ENCODE measurements at regions not wholly inside any gene's neighbourhood (a gene's known extent, or its start where the extent isn't known, plus 50 kb on each side); places are given as distances from the start of the nearest gene placed in this dataset.

DNA sequence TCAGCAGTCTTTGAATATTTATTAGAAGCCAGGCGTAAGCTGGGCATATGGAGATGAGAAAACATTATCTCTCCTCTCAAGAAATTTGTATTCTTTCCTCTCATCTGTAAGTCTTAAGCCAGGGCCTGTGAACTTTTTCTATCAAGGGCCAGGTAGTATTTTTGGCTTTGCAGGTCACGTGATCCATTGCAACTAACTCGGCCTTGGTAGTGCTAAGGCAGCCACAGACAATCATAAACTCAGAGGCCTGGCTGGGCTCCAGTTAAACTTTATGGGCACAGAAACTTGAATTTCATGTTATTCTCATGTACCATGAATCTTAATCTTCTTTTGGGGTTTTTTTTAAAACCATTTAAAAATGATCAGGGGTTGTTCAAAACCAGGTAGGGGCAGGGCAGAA is 117.4 kb upstream of the PELI2 start:
- TF ChIP-seq, protein P1, sequence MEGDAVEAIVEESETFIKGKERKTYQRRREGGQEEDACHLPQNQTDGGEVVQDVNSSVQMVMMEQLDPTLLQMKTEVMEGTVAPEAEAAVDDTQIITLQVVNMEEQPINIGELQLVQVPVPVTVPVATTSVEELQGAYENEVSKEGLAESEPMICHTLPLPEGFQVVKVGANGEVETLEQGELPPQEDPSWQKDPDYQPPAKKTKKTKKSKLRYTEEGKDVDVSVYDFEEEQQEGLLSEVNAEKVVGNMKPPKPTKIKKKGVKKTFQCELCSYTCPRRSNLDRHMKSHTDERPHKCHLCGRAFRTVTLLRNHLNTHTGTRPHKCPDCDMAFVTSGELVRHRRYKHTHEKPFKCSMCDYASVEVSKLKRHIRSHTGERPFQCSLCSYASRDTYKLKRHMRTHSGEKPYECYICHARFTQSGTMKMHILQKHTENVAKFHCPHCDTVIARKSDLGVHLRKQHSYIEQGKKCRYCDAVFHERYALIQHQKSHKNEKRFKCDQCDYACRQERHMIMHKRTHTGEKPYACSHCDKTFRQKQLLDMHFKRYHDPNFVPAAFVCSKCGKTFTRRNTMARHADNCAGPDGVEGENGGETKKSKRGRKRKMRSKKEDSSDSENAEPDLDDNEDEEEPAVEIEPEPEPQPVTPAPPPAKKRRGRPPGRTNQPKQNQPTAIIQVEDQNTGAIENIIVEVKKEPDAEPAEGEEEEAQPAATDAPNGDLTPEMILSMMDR (IDR thresholded peaks at IDR 0.05) = no peak
- TF ChIP-seq POLR2A (IDR thresholded peaks at IDR 0.05) = no peak
